HG03039 (cell line): ENCODE measurements at regions not wholly inside any gene's neighbourhood (a gene's known extent, or its start where the extent isn't known, plus 50 kb on each side); places are given as distances from the start of the nearest gene placed in this dataset.
"Not testable (repeated sequence)": the region's sequence is repeated elsewhere in the genome, so short reads cannot be mapped to it uniquely, and the experiment has no call there.

Experiments
- ATAC-seq: cut with Tn5 transposase; IDR thresholded peaks from one replicate; pipeline ENCODE4 v1.9.1; 2021; ENCODE audit warnings: mild to moderate bottlenecking, moderate library complexity; ENCODE audit not compliant: unreplicated experiment

DNA sequence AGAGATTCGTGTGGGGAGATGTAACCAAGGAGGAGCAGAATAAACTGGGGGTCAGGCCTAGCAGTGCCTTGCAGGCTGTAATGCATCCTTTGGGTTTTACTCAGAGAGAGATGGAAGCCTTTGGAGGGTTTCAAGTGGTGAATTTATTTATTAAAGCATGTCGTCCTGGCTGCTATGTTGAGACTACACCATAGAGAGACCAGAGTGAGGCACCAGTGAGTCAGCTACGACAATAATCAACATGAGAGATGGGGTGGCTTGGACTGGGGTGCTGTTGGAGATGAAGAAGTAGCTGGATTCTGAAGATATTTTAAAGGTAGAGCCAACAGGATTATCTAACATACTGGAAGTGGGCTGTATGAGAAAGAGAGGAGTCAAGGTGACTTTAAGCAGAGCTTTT, 335.3 kb upstream of the ARHGEF26 start:
- ATAC-seq, result no peak

DNA sequence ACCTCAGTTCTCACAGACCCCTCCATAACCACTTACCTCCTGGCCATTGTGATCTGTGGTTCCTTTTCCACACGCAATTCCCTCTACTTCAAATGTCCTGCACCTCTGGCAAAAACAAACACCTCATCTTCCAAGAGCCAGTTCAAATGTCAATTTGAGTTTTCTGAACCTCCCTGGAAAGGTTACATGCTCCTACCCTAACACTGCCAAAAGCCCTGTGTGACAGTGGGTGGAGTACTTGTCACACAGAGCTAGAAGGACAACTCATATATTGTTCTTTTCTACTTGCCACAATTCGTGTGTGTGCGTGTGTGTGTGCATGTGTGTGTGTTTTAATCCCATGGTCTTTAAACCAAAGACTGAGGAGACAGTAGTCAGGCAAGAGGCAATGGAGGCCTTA, 331.8 kb upstream of the ARHGEF26 start:
- ATAC-seq, result no peak

DNA sequence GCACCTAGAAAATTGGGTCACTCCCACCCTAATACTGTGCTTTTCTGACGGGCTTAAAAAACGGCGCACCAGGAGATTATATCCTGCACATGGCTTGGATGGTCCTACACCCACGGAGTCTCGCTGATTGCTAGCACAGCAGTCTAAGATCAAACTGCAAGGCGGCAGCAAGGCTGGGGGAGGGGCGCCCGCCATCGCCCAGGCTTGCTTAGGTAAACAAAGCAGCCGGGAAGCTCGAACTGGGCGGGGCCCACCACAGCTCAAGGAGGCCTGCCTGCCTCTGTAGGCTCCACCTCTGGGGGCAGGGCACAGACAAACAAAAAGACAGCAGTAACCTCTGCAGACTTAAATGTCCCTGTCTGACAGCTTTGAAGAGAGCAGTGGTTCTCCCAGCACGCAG, 324.1 kb upstream of the ARHGEF26 start:
- not testable (repeated sequence) for ATAC-seq

DNA sequence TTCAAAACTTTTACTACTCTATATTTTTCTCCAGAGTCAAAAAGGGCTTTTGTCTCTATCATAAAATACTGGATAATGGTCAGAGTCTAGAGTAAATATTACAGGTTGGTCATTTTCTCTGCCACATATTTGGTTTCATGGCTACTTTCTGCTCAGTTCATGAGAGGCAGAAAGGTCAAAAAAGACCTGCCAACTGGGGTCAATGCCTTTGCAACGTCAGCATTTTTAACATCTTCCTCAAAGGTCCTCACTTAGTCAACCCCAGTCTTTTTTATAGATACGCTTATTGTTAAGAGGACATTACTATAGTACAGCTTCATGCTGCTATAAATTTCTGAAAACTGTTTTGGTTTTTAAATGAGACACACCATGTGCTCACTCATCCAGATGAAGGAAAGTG, 312.1 kb upstream of the ARHGEF26 start:
- no peak for ATAC-seq

DNA sequence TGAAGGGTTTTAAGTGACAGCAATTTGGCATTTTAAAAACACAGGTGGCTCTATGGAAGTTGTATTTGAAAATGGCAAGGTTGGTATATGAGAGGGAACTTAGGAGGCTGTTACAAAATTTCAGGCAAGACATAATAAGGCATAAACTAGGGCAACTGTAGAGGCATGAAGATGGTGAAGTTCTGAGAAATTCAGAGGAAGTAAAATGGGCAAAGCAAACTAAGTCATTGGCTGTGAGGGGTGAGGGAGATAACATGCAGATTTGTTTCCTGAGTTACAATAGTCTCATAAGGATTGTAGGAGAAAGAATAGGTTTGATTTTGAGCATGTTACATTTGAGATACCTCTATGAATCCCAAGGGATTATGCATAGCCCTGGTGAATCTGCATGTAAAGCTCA, 302.9 kb upstream of the ARHGEF26 start:
- no peak for ATAC-seq

DNA sequence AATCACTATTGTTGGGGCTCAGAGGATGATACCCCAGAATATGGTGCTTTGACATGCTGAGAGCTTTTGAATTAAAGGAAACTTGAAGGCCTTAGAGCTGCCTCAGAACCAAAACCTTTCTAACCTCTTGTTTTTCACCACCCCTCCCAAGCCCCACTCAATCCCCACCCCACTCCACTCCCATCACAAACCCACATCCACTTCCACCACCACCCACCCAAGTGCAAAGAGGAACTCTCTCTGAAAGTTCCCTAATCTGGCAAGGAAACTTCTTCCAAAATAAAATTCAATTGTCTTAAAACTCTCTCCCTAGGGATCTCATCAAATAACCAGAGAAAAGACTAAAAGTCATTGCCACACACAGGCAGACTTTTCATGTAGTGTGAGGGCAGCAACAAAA, 301.2 kb upstream of the ARHGEF26 start:
- ATAC-seq, result no peak

DNA sequence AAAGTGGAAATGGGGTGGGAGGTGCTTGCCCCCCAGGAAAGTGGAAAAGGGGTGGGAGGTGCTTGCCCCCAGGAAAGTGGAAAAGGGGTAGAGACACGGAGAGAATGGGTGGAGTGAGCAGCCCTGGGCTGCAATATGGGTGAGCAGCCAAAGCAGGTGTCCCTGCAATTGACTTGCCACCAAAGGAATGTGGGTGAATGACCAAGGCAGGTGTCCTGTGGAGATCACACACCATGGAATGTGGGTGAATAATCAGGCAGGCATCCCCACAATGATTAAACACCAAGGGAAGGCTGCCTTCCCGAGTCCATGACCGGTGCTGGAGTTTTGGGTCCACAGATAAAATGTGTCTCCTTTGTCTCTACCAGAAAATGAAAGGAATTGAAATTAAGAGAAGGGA, 292.8 kb upstream of the ARHGEF26 start:
- not testable (repeated sequence) for ATAC-seq

DNA sequence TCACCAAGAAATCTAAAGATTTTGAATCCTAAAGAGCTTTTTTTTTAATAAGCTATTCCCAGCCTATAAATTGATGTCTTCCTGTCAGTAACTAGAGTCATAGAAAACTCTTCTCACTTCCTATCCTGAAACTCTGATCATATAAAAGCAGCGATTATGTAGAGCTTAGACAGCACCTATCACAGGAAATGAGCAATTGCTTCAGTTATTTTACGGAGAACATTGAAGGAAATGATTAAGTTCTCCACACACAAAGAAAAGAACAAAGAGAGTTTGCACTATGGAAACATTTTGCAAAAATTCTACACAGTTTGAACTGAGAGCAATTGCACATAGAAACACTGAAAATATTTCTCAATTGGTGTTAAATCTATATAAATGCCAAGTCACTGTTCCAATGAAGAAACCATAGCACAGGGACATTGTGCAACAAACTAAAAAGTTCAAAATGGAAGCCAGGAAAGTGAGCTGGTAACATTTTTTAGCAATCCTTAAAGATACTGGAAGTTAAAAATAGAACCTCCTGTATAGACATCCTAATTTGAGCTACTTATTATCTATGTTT, 291.5 kb upstream of the ARHGEF26 start:
- no peak for ATAC-seq

DNA sequence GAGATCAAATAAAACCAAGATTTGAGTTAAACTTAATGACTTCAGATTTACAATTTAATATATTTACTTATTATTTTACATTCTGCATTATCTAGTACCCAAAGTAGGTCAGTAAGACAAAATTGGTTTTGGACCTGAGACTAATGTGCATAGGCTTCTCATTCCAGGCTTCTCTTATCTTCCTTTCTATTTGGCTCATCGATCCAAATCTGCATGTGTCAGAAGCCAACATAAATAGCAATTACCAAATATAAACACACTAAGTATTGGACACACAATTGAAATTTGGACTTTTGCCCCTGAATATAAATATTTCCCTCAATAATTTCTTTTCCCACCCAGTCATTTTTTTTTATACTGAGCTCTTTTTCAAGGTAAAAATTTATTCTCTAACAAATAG, 290.6 kb upstream of the ARHGEF26 start:
- ATAC-seq, result no peak

DNA sequence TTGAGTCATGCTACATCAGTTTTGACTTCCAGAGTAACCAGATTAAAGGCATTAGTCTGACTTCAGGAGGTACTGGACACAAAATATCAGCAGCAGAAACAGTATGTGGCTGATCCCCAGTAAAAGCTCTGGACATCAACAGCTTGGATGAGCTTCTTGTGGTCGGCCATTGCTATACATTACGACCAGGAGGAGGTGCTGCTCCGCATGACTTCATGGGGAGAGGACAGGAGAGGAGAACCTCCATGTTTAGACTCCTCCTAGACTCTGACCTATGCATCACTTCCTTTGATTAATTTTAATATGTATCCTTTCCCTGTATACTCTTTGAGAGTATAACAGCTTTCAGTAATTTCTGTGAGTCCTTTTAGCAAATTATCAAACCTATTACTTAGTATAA, 285.6 kb upstream of the ARHGEF26 start:
- ATAC-seq, result no peak

DNA sequence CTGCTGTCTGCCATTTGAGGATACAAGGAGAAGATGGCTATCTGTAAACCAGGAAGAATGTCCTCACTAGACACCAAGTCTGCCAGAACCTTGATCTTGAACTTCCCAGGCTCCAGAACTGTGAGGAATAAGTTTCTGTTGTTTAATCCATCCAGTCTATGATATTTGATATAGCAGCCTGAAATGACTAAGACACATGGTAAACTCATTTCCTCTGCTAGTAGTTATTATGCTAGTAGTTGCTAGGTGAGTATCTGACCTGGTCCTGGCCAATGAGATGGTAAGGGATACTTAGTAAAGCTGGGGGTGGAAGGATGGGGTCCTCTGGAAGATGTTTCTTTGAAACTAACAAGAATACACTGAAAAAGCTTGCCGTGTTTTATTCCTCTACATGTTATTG, 280.7 kb upstream of the ARHGEF26 start:
- ATAC-seq, result no peak

DNA sequence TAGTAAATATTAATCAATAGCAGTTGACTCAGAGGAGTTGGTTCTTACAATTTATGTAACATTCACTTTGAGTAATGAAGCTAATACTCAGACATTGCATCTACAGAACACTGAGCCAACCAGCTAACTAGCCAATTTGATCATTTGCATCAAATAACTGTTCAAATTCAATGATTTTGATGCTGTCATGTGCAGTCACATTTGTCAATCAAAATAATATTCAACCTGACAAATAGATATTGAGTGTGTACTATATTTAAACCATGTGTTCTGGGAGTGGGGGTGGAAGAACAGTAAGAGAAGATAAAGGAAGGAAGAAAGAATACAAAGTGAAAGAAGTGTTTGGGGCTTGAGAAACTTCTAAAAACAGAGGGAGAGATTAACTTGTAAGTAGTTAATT, 277.2 kb upstream of the ARHGEF26 start:
- no peak for ATAC-seq

DNA sequence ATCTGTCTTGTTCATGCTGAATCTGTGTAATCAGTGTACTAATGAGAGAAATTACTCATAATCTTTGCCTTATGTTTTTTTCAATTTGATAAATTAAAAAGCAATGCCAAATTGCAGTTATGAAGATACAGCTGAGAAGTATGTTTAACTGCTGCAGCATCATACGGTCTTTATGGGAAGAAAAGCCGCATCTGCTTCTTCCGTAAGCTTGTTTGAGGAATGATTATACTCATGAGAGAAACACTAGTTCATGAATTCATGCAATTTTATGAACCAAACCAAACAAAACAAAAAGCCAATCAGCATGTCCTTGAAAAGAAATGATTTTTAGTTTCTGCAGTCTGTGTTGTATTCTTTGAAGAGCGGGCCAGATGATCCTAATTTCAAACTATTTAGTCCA, 275.9 kb upstream of the ARHGEF26 start:
- no peak for ATAC-seq

DNA sequence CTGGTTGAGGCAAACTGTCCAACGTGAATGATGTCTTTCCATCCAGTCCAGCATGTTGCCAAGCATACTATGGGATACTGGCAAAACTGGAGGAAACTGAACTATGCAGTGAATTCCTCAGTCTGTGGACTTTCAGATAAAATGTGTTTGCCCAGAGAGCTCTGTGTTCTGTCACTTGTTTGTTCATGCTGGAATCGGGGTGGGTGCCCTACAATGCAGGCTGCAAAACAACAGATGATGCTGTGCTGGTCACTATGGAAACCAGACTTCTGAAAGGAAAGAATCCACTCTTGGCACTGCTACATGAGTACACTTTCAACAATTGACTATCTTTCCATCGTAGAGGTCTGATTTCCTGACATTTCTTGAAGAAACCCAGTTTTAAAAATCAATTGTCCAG, 272.5 kb upstream of the ARHGEF26 start:
- ATAC-seq, result no peak

DNA sequence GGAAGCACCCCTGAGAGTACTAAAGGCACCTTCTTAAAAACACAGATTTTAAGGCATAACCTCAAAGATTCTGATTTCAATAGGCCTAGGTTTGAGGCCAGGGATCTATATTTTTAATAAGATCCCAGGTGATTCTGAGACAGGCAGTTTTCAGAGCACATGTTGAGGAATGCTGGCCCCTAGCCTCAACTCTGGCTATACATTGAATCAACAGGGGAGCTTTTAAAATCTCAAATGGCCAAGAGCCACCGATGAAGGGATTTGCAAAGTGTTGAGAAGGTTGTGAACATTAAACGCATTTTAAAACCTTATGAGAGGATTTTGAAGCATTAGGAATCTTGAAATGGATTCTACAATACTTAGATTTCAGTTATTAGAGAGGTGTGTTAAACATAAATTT, 268.8 kb upstream of the ARHGEF26 start:
- ATAC-seq, result no peak

DNA sequence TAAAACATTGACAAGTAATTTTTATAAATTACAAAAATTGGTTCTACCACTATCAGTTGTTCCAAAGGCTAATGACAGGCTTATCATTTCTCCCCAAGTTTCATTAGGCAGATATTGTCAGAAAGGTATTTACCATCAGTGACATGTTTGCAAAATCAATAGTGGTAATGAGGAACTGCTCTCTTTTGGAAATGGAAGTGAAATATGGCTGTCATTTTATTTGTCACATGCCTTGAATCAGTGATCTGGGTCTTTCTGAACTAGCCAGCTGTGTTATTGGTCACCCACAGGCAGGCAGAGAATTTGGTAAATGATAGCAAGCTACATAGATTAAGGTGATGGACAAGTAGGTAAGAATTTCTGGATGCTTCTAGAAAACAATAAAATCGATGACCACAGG, 268.0 kb upstream of the ARHGEF26 start:
- ATAC-seq, result no peak

DNA sequence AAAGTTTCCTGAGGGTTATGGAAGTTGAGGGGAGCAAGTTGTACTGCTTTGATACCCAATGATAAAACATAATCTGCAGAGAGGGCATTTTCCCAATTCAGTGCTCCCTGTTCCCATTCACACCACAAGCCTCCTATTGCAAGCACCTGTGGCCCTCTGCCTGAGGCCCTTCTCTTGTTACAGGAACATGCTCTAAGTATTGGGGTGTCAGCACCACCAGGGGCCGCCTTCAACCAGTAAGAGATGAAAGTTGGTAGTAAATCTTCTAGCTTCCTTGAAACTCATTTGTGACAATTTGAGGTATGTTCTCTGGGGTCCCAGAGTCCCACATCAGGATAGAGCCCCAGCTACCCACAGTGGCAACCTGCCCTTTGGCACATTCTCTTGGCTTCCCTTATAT, 265.4 kb upstream of the ARHGEF26 start:
- ATAC-seq, result no peak

DNA sequence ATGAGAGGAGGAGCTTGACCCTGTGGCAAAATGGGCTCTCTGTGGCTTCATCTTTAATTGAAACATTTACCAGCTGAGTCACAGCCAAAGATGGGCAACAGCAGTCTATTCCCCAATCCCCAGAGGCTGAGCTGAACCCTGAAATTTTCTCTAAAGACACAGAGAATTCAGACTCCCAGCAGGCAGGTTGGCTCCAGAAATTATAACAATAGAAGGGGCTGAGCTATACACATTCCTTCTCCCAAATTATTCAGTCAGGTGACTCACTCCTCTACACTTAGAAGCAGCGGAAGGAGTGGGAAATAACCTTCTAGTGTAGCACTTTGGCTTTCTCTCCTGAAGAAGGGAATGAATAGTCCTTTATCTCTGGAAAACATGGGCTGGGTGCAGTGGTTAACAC, 264.3 kb upstream of the ARHGEF26 start:
- no peak for ATAC-seq

DNA sequence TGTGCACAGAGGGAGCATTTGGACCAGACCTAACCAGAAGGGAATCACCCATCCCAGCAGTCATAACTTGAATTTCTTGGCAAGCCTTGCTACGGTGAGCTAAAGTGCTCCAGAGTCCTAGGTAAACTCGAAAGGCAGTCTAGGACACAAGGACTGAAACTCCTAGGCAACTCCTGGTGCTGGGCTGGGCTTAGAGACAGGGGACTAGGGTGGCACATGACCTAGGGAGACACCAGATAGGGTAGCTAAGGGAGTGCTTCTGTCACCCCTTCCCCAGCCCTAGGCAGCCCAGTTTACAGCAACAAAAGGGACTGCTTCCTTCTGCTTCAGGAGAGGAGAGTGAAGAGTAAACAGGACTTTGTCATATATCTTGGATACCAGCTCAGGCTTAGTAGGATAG, 256.4 kb upstream of the ARHGEF26 start:
- no peak for ATAC-seq

DNA sequence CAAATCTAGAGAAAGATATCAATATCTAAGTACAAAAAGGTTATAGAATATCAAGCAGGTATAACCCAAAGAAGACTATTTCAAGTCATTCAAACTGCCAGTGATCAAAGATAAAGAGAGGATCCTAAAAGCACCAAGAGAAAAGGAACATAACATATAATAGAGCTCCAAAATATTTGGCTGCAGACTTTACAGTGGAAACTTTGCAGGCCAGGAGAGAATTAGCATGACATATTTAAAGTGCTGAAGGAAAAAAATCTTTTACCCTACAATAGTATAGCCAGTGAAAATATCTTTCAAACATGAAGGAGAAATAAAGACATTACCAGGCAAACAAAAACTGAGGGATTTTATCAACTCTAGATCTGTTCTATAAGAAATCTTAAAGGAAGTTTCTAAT, 254.3 kb upstream of the ARHGEF26 start:
- ATAC-seq, result no peak

DNA sequence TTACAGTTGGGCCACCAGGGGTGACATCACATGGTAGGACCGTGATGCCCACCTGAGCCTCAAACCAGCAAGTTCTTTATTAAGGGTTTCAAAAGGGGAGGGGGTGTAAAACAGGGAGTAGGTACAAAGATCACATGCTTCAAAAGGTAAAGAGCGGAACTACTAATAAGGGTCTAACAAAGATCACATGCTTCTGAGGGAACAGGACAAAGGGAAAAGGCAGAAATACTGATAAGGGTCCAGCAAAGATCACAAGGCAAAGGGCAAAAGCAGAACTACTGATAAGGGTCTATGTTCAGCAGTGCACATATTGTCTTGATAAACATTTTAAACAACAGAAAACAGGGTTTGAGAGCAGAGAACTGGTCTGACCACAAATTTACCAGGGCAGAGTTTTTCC, 246.8 kb upstream of the ARHGEF26 start:
- not testable (repeated sequence) for ATAC-seq

DNA sequence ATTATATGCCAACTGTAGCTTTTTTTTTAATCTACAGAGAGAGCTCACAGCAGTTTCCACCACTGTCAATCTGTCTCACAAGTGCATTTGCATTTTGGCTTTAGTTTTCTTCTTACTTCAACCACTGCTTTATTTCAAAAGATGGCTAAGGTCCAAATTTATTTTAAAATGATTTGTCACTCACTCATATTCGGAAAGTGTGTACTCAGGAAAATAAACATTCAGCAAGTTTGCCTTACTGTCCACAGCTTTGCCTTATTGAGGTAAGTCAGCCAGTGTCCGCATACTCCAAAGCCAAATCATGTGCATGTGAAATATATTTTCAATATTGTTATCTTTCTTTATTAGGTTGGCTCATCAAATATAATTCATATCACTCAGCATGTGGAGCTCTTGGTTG, 240.7 kb upstream of the ARHGEF26 start:
- no peak for ATAC-seq

DNA sequence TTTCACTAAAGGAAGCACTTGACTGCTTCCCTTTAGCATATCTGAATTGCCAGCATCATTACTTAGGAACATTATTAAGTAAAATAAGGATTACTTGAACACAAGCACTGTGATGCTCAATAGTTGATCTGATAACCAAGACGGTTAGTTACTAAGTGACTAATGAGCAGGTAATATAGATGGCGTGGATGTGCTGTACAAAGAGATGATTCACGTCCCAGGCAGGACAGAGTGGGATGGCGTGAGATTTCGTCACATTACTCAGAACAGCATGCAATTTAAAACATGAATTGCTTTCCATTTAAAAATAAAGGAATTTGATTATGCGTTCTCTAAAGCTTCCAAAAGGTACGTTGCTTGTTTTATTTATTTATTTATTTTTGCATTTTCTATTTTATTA, 240.0 kb upstream of the ARHGEF26 start:
- ATAC-seq, result no peak

DNA sequence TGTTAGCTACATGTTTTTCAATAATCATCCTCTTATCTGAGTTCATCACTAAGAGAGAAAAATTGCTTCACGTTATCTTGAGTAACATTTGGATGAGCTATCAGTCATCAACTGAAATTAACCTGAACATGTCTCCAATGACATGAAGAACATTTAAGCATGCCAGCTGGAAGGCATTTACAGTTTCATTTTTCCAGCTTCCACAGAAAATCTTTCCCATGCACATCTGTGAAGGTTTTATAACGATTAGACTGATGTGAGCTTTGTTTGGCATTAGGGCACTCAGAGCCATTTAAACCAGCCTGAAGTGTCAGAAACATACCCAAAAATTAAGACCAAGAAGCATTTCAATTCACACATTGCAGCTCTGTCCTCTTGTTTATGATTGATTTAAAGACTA, 235.8 kb upstream of the ARHGEF26 start:
- no peak for ATAC-seq
